ENCODE measurements at regions not wholly inside any gene's neighbourhood (a gene's known extent, or its start where the extent isn't known, plus 50 kb on each side); places are given as distances from the start of the nearest gene placed in this dataset.

DNA sequence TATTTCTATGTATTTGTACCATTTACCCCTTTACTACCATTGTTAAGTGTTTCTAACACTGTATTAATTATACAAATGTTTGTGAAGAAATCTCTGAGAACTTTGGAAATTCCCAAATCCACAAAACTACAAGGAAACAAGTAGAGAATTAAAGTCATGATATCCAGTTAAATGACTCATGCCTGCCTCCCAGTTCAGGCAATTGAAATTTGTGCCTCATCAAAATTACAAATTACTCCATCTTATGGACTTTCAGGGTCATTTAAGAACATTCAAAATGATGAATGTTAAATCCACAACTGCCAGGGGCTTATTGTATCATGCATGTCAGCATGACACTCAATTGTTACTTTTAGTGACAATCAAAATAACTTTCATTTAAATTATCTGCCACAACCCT lies 282.4 kb downstream of the ZNF326 start:
- Histone ChIP-seq H3K27ac (ENCODE audit: low read length) (no peak overlapping the region), H3K27me3 (ENCODE audit: control insufficient read depth, insufficient read depth, low read length) (no peaks in the 10 kb centered on the region), H3K4me1 (ENCODE audit: control insufficient read depth, insufficient read depth, low read length) (no peaks in the 10 kb centered on the region), H3K36me3 (ENCODE audit: control insufficient read depth, insufficient read depth, low read length) (no peaks in the 10 kb centered on the region), H3K4me3 (ENCODE audit: low read length) (no peak overlapping the region), H3K9me3 (ENCODE audit: control insufficient read depth, insufficient read depth, low read length) (no peaks in the 10 kb centered on the region)
- Mint-ChIP-seq H3K4me1 (no peaks in the 10 kb centered on the region), H3K36me3 (no peaks in the 10 kb centered on the region), H3K4me3 (no peak overlapping the region), H3K27ac (no peak overlapping the region), H3K9me3 (no peaks in the 10 kb centered on the region), H3K27me3 (ENCODE audit: low read depth in 2 of 2) (peaks cover 2 to 5% of the 10 kb centered on the region in 2 donors)
- no peak for ATAC-seq
- TF ChIP-seq, protein P1, sequence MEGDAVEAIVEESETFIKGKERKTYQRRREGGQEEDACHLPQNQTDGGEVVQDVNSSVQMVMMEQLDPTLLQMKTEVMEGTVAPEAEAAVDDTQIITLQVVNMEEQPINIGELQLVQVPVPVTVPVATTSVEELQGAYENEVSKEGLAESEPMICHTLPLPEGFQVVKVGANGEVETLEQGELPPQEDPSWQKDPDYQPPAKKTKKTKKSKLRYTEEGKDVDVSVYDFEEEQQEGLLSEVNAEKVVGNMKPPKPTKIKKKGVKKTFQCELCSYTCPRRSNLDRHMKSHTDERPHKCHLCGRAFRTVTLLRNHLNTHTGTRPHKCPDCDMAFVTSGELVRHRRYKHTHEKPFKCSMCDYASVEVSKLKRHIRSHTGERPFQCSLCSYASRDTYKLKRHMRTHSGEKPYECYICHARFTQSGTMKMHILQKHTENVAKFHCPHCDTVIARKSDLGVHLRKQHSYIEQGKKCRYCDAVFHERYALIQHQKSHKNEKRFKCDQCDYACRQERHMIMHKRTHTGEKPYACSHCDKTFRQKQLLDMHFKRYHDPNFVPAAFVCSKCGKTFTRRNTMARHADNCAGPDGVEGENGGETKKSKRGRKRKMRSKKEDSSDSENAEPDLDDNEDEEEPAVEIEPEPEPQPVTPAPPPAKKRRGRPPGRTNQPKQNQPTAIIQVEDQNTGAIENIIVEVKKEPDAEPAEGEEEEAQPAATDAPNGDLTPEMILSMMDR (IDR thresholded peaks at IDR 0.05): no peak
- DNase-seq: no peak
- intact Hi-C loops (cut with micrococcal nuclease): no loop called here

DNA sequence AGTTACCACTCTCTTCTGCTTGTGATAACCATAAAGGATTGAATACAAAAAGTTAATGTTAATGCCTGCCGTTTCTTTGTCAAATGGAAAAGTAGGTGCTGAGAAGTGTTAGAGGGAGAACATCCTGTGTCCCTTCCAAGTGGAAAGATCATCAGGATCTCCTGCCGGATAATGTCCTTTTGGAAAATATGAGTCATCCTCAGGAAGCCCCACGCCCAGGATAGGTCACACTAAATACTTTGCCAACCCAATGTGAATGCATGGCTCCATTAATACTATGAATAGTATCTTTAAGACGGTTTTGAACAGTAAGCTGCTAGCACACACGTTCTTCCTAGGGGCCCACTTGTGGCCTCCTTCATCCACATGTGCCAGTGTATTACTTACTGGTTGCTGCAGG lies 279.5 kb downstream of the ZNF326 start:
- intact Hi-C loops (cut with micrococcal nuclease): no loop called here
- no peak overlapping the region for H3K4me3 Mint-ChIP-seq
- no peaks in the 10 kb centered on the region for H3K4me1 Mint-ChIP-seq
- Histone ChIP-seq H3K27me3 (ENCODE audit: control insufficient read depth, insufficient read depth, low read length) (no peaks in the 10 kb centered on the region), H3K4me3 (ENCODE audit: low read length) (no peak overlapping the region), H3K27ac (ENCODE audit: low read length) (no peak overlapping the region), H3K9me3 (ENCODE audit: control insufficient read depth, insufficient read depth, low read length) (no peaks in the 10 kb centered on the region), H3K36me3 (ENCODE audit: control insufficient read depth, insufficient read depth, low read length) (no peaks in the 10 kb centered on the region), H3K4me1 (ENCODE audit: control insufficient read depth, insufficient read depth, low read length) (no peaks in the 10 kb centered on the region)
- 96% methylated on average over 5 of the region's 5 CpGs for WGBS (ENCODE audit: insufficient coverage)
- ATAC-seq: no peak
- DNase-seq: no peak
- peaks cover 0 to 2% of the 10 kb centered on the region in 2 donors for H3K9me3 Mint-ChIP-seq
- TF ChIP-seq, protein P1 (IDR thresholded peaks at IDR 0.05): no peak
- no peak overlapping the region for H3K27ac Mint-ChIP-seq
- H3K27me3 Mint-ChIP-seq (ENCODE audit: low read depth in 2 of 2): peaks cover 0 to 2% of the 10 kb centered on the region in 2 donors
- H3K36me3 Mint-ChIP-seq: no peaks in the 10 kb centered on the region

DNA sequence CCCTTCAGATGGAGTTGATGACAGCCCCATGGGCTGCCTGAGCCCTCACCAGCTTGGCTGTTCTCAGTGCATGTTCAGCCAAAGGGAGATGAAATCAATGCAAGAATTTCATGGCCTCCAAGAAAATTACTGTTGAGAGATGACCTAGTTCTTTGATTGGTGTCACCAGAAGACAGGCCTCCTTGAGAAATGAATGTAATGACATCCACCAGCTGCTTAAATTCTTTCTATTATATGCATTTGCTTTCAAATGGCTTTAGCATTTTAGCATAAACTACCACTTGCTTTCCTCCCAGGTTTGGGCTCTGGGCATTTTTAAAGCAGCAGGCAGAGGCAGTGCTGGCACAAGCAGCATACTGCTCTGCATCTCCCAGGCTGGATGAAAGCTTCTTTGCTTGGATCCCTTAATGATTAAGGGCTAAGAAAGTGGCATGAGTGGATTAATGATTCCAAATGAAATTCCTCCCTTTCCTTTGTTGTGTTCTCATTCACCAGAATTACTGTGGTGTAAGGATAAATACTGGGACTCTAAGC lies 278.4 kb downstream of the ZNF326 start:
- H3K4me1 ChIP-seq (ENCODE audit: control insufficient read depth, insufficient read depth, low read length): no peaks in the 10 kb centered on the region
- no peaks in the 10 kb centered on the region for H3K36me3 Mint-ChIP-seq
- no peak overlapping the region for H3K4me3 Mint-ChIP-seq
- H3K9me3 ChIP-seq (ENCODE audit: control insufficient read depth, insufficient read depth, low read length): no peaks in the 10 kb centered on the region
- no peaks in the 10 kb centered on the region for H3K27me3 ChIP-seq (ENCODE audit: control insufficient read depth, insufficient read depth, low read length)
- H3K27me3 Mint-ChIP-seq (ENCODE audit: low read depth in 2 of 2): peaks cover 0 to 2% of the 10 kb centered on the region in 2 donors
- peaks cover 0 to 2% of the 10 kb centered on the region in 2 donors for H3K9me3 Mint-ChIP-seq
- DNase-seq: no peak
- H3K4me3 ChIP-seq (ENCODE audit: low read length): no peak overlapping the region
- no peaks in the 10 kb centered on the region for H3K36me3 ChIP-seq (ENCODE audit: control insufficient read depth, insufficient read depth, low read length)
- H3K27ac Mint-ChIP-seq: no peak overlapping the region
- TF ChIP-seq, protein P1 (IDR thresholded peaks at IDR 0.05): no peak
- intact Hi-C loops (cut with micrococcal nuclease): no loop called here
- no peaks in the 10 kb centered on the region for H3K4me1 Mint-ChIP-seq
- no peak overlapping the region for H3K27ac ChIP-seq (ENCODE audit: low read length)
- no peak for ATAC-seq

DNA sequence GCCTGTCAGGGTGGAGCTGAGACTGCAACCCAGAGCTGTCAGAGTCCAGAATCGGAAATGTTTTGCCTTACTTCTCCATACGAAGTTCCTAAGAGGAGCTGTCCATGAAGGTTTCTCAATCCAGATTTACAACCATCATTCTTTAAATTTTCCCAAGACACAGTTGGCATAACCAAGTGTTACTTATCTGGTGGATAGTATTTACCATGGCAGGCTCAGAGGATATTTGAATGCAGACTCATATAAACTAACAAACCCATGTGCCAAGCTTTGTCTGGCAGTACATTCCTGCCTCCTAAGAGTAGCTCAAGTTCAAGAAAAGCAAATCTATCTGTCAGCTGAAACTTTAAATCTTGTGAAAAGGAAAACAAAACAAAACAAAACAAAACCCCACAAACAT lies 267.9 kb downstream of the ZNF326 start:
- WGBS (ENCODE audit: insufficient coverage): 80% methylated on average over 2 of the region's 2 CpGs
- H3K36me3 Mint-ChIP-seq: no peaks in the 10 kb centered on the region
- H3K9me3 Mint-ChIP-seq: peaks cover 0 to 3% of the 10 kb centered on the region in 2 donors
- no peak overlapping the region for H3K4me3 ChIP-seq (ENCODE audit: low read length)
- peaks cover 6 to 8% of the 10 kb centered on the region in 2 donors for H3K27me3 Mint-ChIP-seq (ENCODE audit: low read depth in 2 of 2)
- no peak overlapping the region for H3K4me3 Mint-ChIP-seq
- no peak for DNase-seq
- TF ChIP-seq, protein P1 (IDR thresholded peaks at IDR 0.05): no peak
- H3K27ac Mint-ChIP-seq: no peak overlapping the region
- ATAC-seq: no peak
- H3K27me3 ChIP-seq (ENCODE audit: control insufficient read depth, insufficient read depth, low read length): no peaks in the 10 kb centered on the region
- intact Hi-C loops (cut with micrococcal nuclease): no loop called here
- H3K4me1 Mint-ChIP-seq: no peaks in the 10 kb centered on the region
- no peaks in the 10 kb centered on the region for H3K4me1 ChIP-seq (ENCODE audit: control insufficient read depth, insufficient read depth, low read length)
- H3K9me3 ChIP-seq (ENCODE audit: control insufficient read depth, insufficient read depth, low read length): no peaks in the 10 kb centered on the region
- no peaks in the 10 kb centered on the region for H3K36me3 ChIP-seq (ENCODE audit: control insufficient read depth, insufficient read depth, low read length)
- no peak overlapping the region for H3K27ac ChIP-seq (ENCODE audit: low read length)

Data from natural killer cell (primary cell).